ENCODE measurements at regions not wholly inside any gene's neighbourhood (a gene's known extent, or its start where the extent isn't known, plus 50 kb on each side); places are given as distances from the start of the nearest gene placed in this dataset.

DNA sequence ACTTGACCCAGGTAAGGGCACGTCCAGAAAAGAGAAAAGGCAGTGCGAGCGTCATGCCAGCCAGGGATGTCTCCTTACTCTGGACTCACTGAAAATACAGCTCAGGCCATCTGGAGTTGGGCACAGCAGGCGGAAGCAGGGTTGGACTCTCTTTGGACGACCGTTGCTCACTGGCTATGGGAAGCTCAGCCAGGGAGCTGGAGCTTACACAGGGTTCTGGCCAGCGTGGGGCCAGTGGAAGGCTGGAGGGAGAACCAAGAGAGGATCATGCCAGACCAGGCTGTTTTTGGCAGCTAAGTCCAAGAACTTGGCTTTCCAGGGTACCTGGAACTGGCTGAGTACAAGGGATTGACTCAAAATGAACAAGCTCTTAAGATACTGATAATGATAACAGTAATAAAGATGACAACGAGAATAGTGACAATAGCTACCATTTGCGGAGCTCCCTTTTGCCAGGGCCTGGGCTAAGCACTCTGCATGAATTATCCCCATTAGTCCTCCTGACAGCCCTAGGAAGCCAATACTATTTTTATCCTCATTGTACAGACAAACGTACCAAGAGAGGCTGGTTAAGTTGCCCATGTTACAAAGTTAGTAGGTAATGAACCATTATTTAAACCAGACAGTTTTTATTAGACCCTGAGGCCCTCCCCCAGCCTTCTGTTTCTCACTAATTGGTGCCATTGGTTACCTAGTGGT lies 177.6 kb downstream of the PTPN20 start:
- no peak overlapping the region for H3K27ac ChIP-seq
- in situ Hi-C loops (cut with HindIII; ENCODE audit: low pct_ligation_motif_present, low sequenced_read_pairs) = no loop called here
- no peak overlapping the region for H3K4me3 ChIP-seq (ENCODE audit: low read depth, low read length)
- TF ChIP-seq, protein P1, sequence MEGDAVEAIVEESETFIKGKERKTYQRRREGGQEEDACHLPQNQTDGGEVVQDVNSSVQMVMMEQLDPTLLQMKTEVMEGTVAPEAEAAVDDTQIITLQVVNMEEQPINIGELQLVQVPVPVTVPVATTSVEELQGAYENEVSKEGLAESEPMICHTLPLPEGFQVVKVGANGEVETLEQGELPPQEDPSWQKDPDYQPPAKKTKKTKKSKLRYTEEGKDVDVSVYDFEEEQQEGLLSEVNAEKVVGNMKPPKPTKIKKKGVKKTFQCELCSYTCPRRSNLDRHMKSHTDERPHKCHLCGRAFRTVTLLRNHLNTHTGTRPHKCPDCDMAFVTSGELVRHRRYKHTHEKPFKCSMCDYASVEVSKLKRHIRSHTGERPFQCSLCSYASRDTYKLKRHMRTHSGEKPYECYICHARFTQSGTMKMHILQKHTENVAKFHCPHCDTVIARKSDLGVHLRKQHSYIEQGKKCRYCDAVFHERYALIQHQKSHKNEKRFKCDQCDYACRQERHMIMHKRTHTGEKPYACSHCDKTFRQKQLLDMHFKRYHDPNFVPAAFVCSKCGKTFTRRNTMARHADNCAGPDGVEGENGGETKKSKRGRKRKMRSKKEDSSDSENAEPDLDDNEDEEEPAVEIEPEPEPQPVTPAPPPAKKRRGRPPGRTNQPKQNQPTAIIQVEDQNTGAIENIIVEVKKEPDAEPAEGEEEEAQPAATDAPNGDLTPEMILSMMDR (IDR thresholded peaks at IDR 0.05; ENCODE audit: low read depth, low read length, missing control alignments) = no peak
- DNase-seq = no peak
- no peaks in the 10 kb centered on the region for H3K27me3 ChIP-seq (replicated peaks)
- H3K36me3 ChIP-seq (replicated peaks) = no peaks in the 10 kb centered on the region

DNA sequence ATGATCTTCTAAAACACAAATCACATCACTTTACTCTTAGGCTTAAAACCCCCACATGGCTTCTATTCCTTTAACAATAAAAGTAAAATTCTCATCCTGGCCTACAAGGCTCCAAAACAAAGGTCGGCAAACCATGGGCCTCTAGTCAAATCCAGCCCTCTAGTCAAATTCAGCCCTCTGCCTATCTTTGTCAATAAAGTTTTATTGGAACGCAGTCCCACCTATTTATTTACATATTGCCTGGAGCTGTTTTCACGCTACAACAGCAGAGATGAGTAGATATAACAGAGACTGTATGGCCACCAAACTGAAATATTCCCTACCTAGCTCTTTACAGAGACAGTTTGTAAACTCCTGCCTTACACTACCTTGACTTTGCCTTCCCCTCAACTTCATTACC lies 178.8 kb downstream of the PTPN20 start:
- no peak overlapping the region for H3K27ac ChIP-seq
- H3K36me3 ChIP-seq (replicated peaks) = no peaks in the 10 kb centered on the region
- no peak overlapping the region for H3K4me3 ChIP-seq (ENCODE audit: low read depth, low read length)
- no peaks in the 10 kb centered on the region for H3K27me3 ChIP-seq (replicated peaks)
- in situ Hi-C loops (cut with HindIII; ENCODE audit: low pct_ligation_motif_present, low sequenced_read_pairs) = no loop called here
- no peak for DNase-seq
- TF ChIP-seq, protein P1 (IDR thresholded peaks at IDR 0.05; ENCODE audit: low read depth, low read length, missing control alignments) = no peak

DNA sequence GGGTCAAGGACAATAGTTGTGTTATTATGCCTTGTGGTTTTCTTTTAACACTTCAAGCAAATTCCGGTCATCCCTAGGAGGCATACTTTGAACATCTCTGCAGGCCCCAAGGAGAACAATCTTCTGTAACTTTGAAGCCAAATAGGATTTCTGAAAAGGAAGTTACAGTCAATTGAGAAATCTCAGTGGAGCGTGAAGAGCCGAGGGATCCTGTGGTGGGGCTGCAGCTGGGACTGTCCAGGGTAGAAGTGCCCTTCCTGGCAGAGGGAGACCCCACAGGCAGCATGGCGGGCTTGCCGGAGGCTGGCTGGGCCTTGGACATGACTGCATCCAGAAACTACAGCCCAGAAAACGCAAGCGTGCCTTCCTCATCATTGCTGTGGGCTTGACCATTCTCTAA lies 179.7 kb downstream of the PTPN20 start:
- Histone ChIP-seq H3K27ac (no peak overlapping the region), H3K27me3 (replicated peaks) (no peaks in the 10 kb centered on the region), H3K4me3 (ENCODE audit: low read depth, low read length) (no peak overlapping the region), H3K36me3 (replicated peaks) (no peaks in the 10 kb centered on the region)
- in situ Hi-C loops (cut with HindIII; ENCODE audit: low pct_ligation_motif_present, low sequenced_read_pairs) = no loop called here
- DNase-seq = no peak
- TF ChIP-seq, protein P1 (IDR thresholded peaks at IDR 0.05; ENCODE audit: low read depth, low read length, missing control alignments) = no peak

DNA sequence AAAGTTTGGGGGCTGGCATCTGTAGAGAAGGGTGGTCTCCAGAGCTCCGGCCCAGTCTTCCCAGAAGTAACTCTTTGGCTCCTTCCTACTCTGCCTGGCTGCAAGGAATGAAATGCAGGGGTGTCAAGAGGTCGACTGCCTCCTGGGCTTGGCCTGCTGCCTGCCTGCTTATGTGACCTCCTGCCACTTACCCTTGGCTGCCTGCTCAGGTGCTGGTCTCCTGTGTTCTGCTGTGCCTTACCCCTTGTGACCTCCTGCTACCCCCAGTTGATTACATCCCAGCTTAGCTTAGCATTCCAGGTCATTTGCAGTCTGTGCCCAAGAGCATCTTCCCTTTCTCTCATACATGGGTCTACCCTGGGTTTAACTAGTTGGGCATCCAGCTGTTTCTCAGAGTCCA lies 180.2 kb downstream of the PTPN20 start:
- TF ChIP-seq, protein P1 (IDR thresholded peaks at IDR 0.05; ENCODE audit: low read depth, low read length, missing control alignments) = no peak
- Histone ChIP-seq H3K4me3 (ENCODE audit: low read depth, low read length) (no peak overlapping the region), H3K27ac (no peak overlapping the region), H3K27me3 (replicated peaks) (no peaks in the 10 kb centered on the region), H3K36me3 (replicated peaks) (no peaks in the 10 kb centered on the region)
- DNase-seq = no peak
- in situ Hi-C loops (cut with HindIII; ENCODE audit: low pct_ligation_motif_present, low sequenced_read_pairs) = no loop called here

DNA sequence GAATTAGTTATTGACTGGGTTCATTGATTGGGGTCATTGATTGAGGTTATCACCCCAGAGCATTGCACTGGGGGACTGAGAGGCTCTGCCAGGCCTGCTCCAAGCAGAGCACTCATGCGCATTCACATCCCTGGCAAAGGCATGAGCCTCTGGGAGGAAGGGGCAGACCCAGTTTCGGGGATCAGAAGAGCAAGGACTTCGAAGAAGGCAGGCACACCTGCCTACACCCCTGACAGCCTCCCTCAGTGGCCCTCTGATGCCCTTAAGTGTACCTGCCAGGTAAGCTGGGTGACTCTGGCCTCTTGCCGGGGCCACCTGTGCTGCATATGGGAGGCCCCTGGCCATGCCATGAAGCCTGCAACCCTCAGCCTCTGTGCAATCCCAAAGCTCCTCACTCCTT lies 181.1 kb downstream of the PTPN20 start:
- no peak overlapping the region for H3K27ac ChIP-seq
- H3K27me3 ChIP-seq (replicated peaks) = no peaks in the 10 kb centered on the region
- TF ChIP-seq, protein P1 (IDR thresholded peaks at IDR 0.05; ENCODE audit: low read depth, low read length, missing control alignments) = no peak
- in situ Hi-C loops (cut with HindIII; ENCODE audit: low pct_ligation_motif_present, low sequenced_read_pairs) = no loop called here
- H3K4me3 ChIP-seq (ENCODE audit: low read depth, low read length) = no peak overlapping the region
- DNase-seq = no peak
- H3K36me3 ChIP-seq (replicated peaks) = no peaks in the 10 kb centered on the region

DNA sequence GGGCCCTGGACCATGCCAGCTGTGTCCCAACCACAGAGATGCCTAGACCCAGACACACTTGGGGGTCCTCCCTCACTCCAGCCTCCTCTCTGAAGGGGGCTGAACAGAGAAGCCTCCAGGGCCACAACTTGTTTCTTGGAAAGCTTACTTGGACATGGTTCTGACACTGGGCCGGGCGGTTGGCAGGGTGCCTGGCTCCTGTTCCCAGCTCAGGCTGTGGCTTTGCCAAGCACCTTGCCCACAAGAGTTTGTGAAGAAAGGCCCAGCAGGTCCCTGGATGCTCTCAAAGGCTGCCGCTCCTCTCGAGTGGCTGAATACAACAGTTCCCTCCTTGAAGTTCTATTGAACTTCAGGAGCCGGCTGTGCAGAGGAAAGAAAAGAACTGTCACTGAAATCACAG lies 181.6 kb downstream of the PTPN20 start:
- in situ Hi-C loops (cut with HindIII; ENCODE audit: low pct_ligation_motif_present, low sequenced_read_pairs) = no loop called here
- no peaks in the 10 kb centered on the region for H3K27me3 ChIP-seq (replicated peaks)
- no peaks in the 10 kb centered on the region for H3K36me3 ChIP-seq (replicated peaks)
- H3K27ac ChIP-seq = no peak overlapping the region
- no peak overlapping the region for H3K4me3 ChIP-seq (ENCODE audit: low read depth, low read length)
- TF ChIP-seq, protein P1 (IDR thresholded peaks at IDR 0.05; ENCODE audit: low read depth, low read length, missing control alignments) = no peak
- DNase-seq = no peak

All from brain microvascular endothelial cell (primary cell).